Putamen (tissue), 1 donor: ENCODE measurements at regions not wholly inside any gene's neighbourhood (a gene's known extent, or its start where the extent isn't known, plus 50 kb on each side); places are given as distances from the start of the nearest gene placed in this dataset.

Experiments
- DNase-seq: peaks from one replicate; pipeline ENCODE4 v3.0.0-alpha.2; 2016; ENCODE audit warnings: low spot score

GRCh38 chr13:34040863-34041262 lies 222.9 kb downstream of the RFC3 start:
- DNase-seq, result no peak

- DNase-seq, result no peak
Observed at GRCh38 chr13:34044041-34044440, 226.1 kb downstream of the RFC3 start.

- DNase-seq, result no peak
Observed at GRCh38 chr13:34044660-34045080, 226.7 kb downstream of the RFC3 start.

GRCh38 chr13:34046457-34046856 lies 228.5 kb downstream of the RFC3 start:
- DNase-seq, result no peak

- no peak for DNase-seq
Observed at GRCh38 chr13:34048652-34049051, 230.7 kb downstream of the RFC3 start.

- DNase-seq, result no peak
Observed at GRCh38 chr13:34056733-34057258, 238.8 kb downstream of the RFC3 start.

GRCh38 chr13:34064456-34065205 lies 246.7 kb downstream of the RFC3 start:
- no peak for DNase-seq

GRCh38 chr13:34065928-34066327 lies 248.0 kb downstream of the RFC3 start:
- no peak for DNase-seq

GRCh38 chr13:34066344-34066743 lies 248.4 kb downstream of the RFC3 start:
- DNase-seq, result no peak

- DNase-seq, result no peak
Observed at GRCh38 chr13:34070006-34070405, 252.1 kb downstream of the RFC3 start.

- DNase-seq, result no peak
Observed at GRCh38 chr13:34070544-34071303, 252.8 kb downstream of the RFC3 start.

GRCh38 chr13:34076319-34076718 lies 258.4 kb downstream of the RFC3 start:
- no peak for DNase-seq

GRCh38 chr13:34076943-34077703 lies 259.2 kb downstream of the RFC3 start:
- no peak for DNase-seq

GRCh38 chr13:34078334-34078999 lies 260.5 kb downstream of the RFC3 start:
- DNase-seq, result no peak

GRCh38 chr13:34085204-34085603 lies 267.3 kb downstream of the RFC3 start:
- DNase-seq, result no peak

GRCh38 chr13:34086281-34086680 lies 268.3 kb downstream of the RFC3 start:
- DNase-seq, result no peak

- no peak for DNase-seq
Observed at GRCh38 chr13:34087791-34088190, 269.8 kb downstream of the RFC3 start.

GRCh38 chr13:34103854-34104253 lies 285.9 kb downstream of the RFC3 start:
- no peak for DNase-seq

- no peak for DNase-seq
Observed at GRCh38 chr13:34104853-34105252, 286.9 kb downstream of the RFC3 start.

GRCh38 chr13:34107806-34108205 lies 289.9 kb downstream of the RFC3 start:
- DNase-seq, result no peak

GRCh38 chr13:34108410-34108809 lies 290.5 kb downstream of the RFC3 start:
- DNase-seq, result no peak

- no peak for DNase-seq
Observed at GRCh38 chr13:34114581-34114980, 296.6 kb downstream of the RFC3 start.
